ENCODE measurements at regions not wholly inside any gene's neighbourhood (a gene's known extent, or its start where the extent isn't known, plus 50 kb on each side); places are given as distances from the start of the nearest gene placed in this dataset.

- Histone ChIP-seq H4K20me1 (ENCODE audit: insufficient read depth) (no peaks in the 10 kb centered on the region), H3K27ac (no peak overlapping the region), H3K36me3 (ENCODE audit: low read depth) (no peaks in the 10 kb centered on the region), H2AFZ (no peak overlapping the region), H3K4me3 (no peak overlapping the region), H3K4me2 (ENCODE audit: unreplicated experiment) (no peak overlapping the region), H3K4me1 (ENCODE audit: insufficient read depth) (peaks cover 7% of the 10 kb centered on the region; the same call in 1 of the 2 replicates), H3K79me2 (ENCODE audit: insufficient read depth) (no peaks in the 10 kb centered on the region), H3K9ac (no peak overlapping the region), H3K9me3 (ENCODE audit: low read depth) (no peaks in the 10 kb centered on the region), H3K9me2 (ENCODE audit: insufficient read depth) (no peaks in the 10 kb centered on the region), H3F3A (ENCODE audit: insufficient read depth) (no peaks in the 10 kb centered on the region), H3K27me3 (replicated peaks; ENCODE audit: insufficient read depth) (no peaks in the 10 kb centered on the region)
- in situ Hi-C loops (cut with MboI), result no loop called here
- DNase-seq, result peak; percentile 40
- no peak for TF ChIP-seq EZH2phosphoT487 (IDR thresholded peaks at IDR 0.05; ENCODE audit: insufficient read depth, low read depth)
- TF ChIP-seq EZH2 (IDR thresholded peaks at IDR 0.05; ENCODE audit: insufficient read depth, poor library complexity, severe bottlenecking), result no peak
- 75 to 79% methylated on average over 6 of the region's 6 CpGs for WGBS, 2 experiments (ENCODE audit: low coverage in 1 of 2, low lambda C conversion rate in 2 of 2, missing lambda C conversion rate in 2 of 2)
Observed at GRCh38 chr3:25033407-25034029, 394.5 kb upstream of the RARB start.

GRCh38 chr3:25035526-25035925, 392.5 kb upstream of the RARB start:
- Histone ChIP-seq H3F3A (ENCODE audit: insufficient read depth) (no peaks in the 10 kb centered on the region), H3K4me1 (ENCODE audit: insufficient read depth) (peaks cover 9% of the 10 kb centered on the region; the same call in 1 of the 2 replicates), H3K36me3 (ENCODE audit: low read depth) (no peaks in the 10 kb centered on the region), H3K79me2 (ENCODE audit: insufficient read depth) (no peaks in the 10 kb centered on the region), H3K4me3 (no peak overlapping the region), H3K4me2 (ENCODE audit: unreplicated experiment) (no peak overlapping the region), H4K20me1 (ENCODE audit: insufficient read depth) (no peaks in the 10 kb centered on the region), H2AFZ (no peak overlapping the region), H3K27ac (no peak overlapping the region), H3K9ac (no peak overlapping the region), H3K27me3 (replicated peaks; ENCODE audit: insufficient read depth) (no peaks in the 10 kb centered on the region), H3K9me2 (ENCODE audit: insufficient read depth) (no peaks in the 10 kb centered on the region), H3K9me3 (ENCODE audit: low read depth) (no peaks in the 10 kb centered on the region)
- in situ Hi-C loops (cut with MboI), result no loop called here
- WGBS, 2 experiments (ENCODE audit: low coverage in 1 of 2, low lambda C conversion rate in 2 of 2, missing lambda C conversion rate in 2 of 2), result 88 to 100% methylated on average over 1 of the region's 1 CpG
- no peak for DNase-seq
- TF ChIP-seq EZH2 (IDR thresholded peaks at IDR 0.05; ENCODE audit: insufficient read depth, poor library complexity, severe bottlenecking), result no peak
- no peak for TF ChIP-seq EZH2phosphoT487 (IDR thresholded peaks at IDR 0.05; ENCODE audit: insufficient read depth, low read depth)

GRCh38 chr3:25036633-25037032, 391.4 kb upstream of the RARB start:
- no peak overlapping the region for H3K4me2 ChIP-seq (ENCODE audit: unreplicated experiment)
- no peaks in the 10 kb centered on the region for H3K27me3 ChIP-seq (replicated peaks; ENCODE audit: insufficient read depth)
- 4 to 6% methylated on average over 2 of the region's 2 CpGs for WGBS, 2 experiments (ENCODE audit: low coverage in 1 of 2, low lambda C conversion rate in 2 of 2, missing lambda C conversion rate in 2 of 2)
- no peak for DNase-seq
- H3F3A ChIP-seq (ENCODE audit: insufficient read depth), result no peaks in the 10 kb centered on the region
- TF ChIP-seq EZH2phosphoT487 (IDR thresholded peaks at IDR 0.05; ENCODE audit: insufficient read depth, low read depth), result no peak
- TF ChIP-seq EZH2 (IDR thresholded peaks at IDR 0.05; ENCODE audit: insufficient read depth, poor library complexity, severe bottlenecking), result no peak
- no peak overlapping the region for H3K4me3 ChIP-seq
- H3K9ac ChIP-seq, result no peak overlapping the region
- no peak overlapping the region for H2AFZ ChIP-seq
- H3K9me2 ChIP-seq (ENCODE audit: insufficient read depth), result no peaks in the 10 kb centered on the region
- peaks cover 9% of the 10 kb centered on the region; the same call in 1 of the 2 replicates for H3K4me1 ChIP-seq (ENCODE audit: insufficient read depth)
- in situ Hi-C loops (cut with MboI), result no loop called here
- no peaks in the 10 kb centered on the region for H3K9me3 ChIP-seq (ENCODE audit: low read depth)
- H3K36me3 ChIP-seq (ENCODE audit: low read depth), result no peaks in the 10 kb centered on the region
- H3K27ac ChIP-seq, result no peak overlapping the region
- no peaks in the 10 kb centered on the region for H3K79me2 ChIP-seq (ENCODE audit: insufficient read depth)
- H4K20me1 ChIP-seq (ENCODE audit: insufficient read depth), result no peaks in the 10 kb centered on the region

GRCh38 chr3:25037049-25037547, 391.0 kb upstream of the RARB start:
- 2 to 7% methylated on average over 6 of the region's 6 CpGs for WGBS, 2 experiments (ENCODE audit: low coverage in 1 of 2, low lambda C conversion rate in 2 of 2, missing lambda C conversion rate in 2 of 2)
- Histone ChIP-seq H2AFZ (peak overlapping the region; percentile 14; the same call in 1 of the 2 replicates), H3K4me1 (ENCODE audit: insufficient read depth) (peaks cover 9% of the 10 kb centered on the region; the same call in 1 of the 2 replicates), H3K9me3 (ENCODE audit: low read depth) (no peaks in the 10 kb centered on the region), H3K27me3 (replicated peaks; ENCODE audit: insufficient read depth) (no peaks in the 10 kb centered on the region), H3K9me2 (ENCODE audit: insufficient read depth) (no peaks in the 10 kb centered on the region), H3K9ac (no peak overlapping the region), H3K79me2 (ENCODE audit: insufficient read depth) (no peaks in the 10 kb centered on the region), H3F3A (ENCODE audit: insufficient read depth) (no peaks in the 10 kb centered on the region), H3K4me3 (no peak overlapping the region), H3K27ac (no peak overlapping the region), H4K20me1 (ENCODE audit: insufficient read depth) (no peaks in the 10 kb centered on the region), H3K4me2 (ENCODE audit: unreplicated experiment) (peak overlapping the region; percentile 40), H3K36me3 (ENCODE audit: low read depth) (no peaks in the 10 kb centered on the region)
- DNase-seq, result peak; percentile 43
- in situ Hi-C loops (cut with MboI), result no loop called here
- TF ChIP-seq EZH2 (IDR thresholded peaks at IDR 0.05; ENCODE audit: insufficient read depth, poor library complexity, severe bottlenecking) (no peak), EZH2phosphoT487 (IDR thresholded peaks at IDR 0.05; ENCODE audit: insufficient read depth, low read depth) (no peak)

All from GM23248 (cell line).